Adipocyte (in vitro differentiated cells): ENCODE measurements at regions not wholly inside any gene's neighbourhood (a gene's known extent, or its start where the extent isn't known, plus 50 kb on each side); places are given as distances from the start of the nearest gene placed in this dataset.
"Not testable (repeated sequence)": the region's sequence is repeated elsewhere in the genome, so short reads cannot be mapped to it uniquely, and the experiment has no call there.

ENCODE experiments used
- DNase-seq: peaks from one replicate; pipeline ENCODE4 v3.0.0-alpha.2; 2015; ENCODE audit warnings: low read depth
- H3K27me3 ChIP-seq: replicated peaks from 2 replicates; pipeline ENCODE4 v1.7.0; 2013; ENCODE audit warnings: mild to moderate bottlenecking, low read length, moderate library complexity; ENCODE audit not compliant: control insufficient read depth, insufficient read depth
- H3K36me3 ChIP-seq: 2 replicates; pipeline ENCODE4 v1.7.0; 2013; ENCODE audit warnings: low read length, mild to moderate bottlenecking, moderate library complexity; ENCODE audit not compliant: control insufficient read depth, insufficient read depth, severe bottlenecking
- H3K4me1 ChIP-seq: 2 replicates; pipeline ENCODE4 v1.7.0; 2013; ENCODE audit warnings: mild to moderate bottlenecking, low read length, moderate library complexity; ENCODE audit not compliant: control insufficient read depth, insufficient read depth
- H3K4me3 ChIP-seq: 2 replicates; pipeline ENCODE4 v1.7.0; 2013; ENCODE audit warnings: mild to moderate bottlenecking, low read length, moderate library complexity
- H3K9ac ChIP-seq: 2 replicates; pipeline ENCODE4 v1.7.0; 2013; ENCODE audit warnings: mild to moderate bottlenecking, low read length, moderate library complexity
- H3K9me3 ChIP-seq: 2 replicates; pipeline ENCODE4 v1.7.0; 2013; ENCODE audit warnings: mild to moderate bottlenecking, low read length, moderate library complexity; ENCODE audit not compliant: control insufficient read depth

DNA sequence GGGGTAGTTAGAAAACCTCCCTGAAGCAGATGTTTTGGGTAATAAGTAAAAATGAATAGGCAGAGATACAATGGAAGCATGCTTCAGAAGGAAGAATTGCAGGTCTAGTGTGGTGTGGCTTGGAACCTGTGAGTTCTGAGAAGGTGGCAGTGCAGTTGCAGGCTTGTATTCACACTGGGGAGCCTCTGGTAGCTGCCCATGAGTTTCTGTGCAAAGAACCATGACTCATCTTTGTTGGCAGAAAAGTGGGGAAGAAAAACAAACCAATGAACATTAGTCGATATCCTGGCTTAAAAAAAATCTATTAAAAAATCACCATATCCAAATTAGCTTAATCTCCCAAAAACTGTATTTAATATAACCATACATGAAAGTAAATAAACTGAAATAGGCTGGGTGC lies 232.6 kb downstream of the FAT3 start:
- H3K36me3 ChIP-seq: no peaks in the 10 kb centered on the region
- H3K9ac ChIP-seq: no peak overlapping the region
- peaks cover 6% of the 10 kb centered on the region for H3K4me1 ChIP-seq
- no peaks in the 10 kb centered on the region for H3K9me3 ChIP-seq
- DNase-seq: no peak
- no peak overlapping the region for H3K4me3 ChIP-seq
- no peaks in the 10 kb centered on the region for H3K27me3 ChIP-seq

DNA sequence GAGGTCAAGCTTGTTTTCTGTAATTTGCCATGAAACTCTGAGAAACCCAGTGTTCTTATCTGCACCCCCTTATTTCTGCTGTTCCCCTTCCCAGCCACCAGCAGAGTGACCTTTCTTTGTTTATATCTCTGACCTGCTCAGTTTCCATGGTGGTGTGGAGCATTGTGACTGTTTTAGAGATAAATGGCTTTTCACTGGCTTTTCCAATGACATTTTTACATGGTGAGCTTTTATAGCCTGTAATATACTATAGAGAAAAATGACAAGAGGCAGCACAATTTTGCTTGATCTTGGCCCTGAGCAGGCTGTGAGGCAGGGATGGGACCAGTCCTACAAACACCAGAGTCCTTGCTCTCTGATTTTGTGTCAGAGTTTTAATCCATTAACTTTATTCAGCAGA lies 233.9 kb downstream of the FAT3 start:
- no peak for DNase-seq
- H3K4me1 ChIP-seq: no peaks in the 10 kb centered on the region
- no peak overlapping the region for H3K4me3 ChIP-seq
- no peak overlapping the region for H3K9ac ChIP-seq
- H3K27me3 ChIP-seq: no peaks in the 10 kb centered on the region
- no peaks in the 10 kb centered on the region for H3K36me3 ChIP-seq
- H3K9me3 ChIP-seq: no peaks in the 10 kb centered on the region

DNA sequence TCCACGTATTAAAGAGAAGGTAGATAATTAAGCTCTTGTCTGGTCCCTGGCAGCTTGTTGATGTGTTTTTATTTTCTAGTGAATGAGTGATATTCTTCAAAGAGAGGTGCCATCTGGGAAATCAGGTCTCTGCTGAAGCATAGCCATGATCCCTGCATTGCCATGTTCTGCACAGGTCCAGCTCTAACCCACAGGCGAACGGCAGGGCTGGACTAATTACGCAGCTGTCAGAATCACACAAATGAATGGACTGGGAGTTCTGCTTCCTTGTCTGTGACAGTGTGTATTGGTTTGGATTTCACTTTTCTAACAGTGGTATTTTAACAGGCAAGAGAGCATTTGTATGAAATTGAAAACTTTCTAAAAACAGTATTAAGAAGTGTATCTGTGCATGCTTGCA lies 235.6 kb downstream of the FAT3 start:
- no peaks in the 10 kb centered on the region for H3K36me3 ChIP-seq
- no peaks in the 10 kb centered on the region for H3K27me3 ChIP-seq
- DNase-seq: no peak
- H3K9ac ChIP-seq: no peak overlapping the region
- no peaks in the 10 kb centered on the region for H3K9me3 ChIP-seq
- no peaks in the 10 kb centered on the region for H3K4me1 ChIP-seq
- H3K4me3 ChIP-seq: no peak overlapping the region

DNA sequence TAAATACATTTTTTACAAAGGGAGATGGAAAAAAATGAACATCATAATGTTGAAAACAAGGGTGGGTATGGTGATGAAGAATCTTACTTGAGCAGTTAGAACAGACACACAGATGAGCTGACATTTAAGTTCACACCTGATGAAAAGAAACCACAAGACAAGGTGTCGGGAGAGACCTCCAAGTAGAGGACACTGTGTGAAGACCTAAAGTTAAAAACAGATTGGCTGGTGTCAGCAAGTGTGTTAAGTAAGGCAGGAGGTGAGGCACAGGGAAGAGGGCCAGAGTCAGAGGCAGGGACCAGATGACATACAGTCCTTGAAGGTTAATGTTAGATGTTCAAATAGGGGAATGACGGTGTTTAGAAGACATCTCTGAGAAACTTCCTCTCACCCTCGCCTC lies 236.8 kb downstream of the FAT3 start:
- H3K4me1 ChIP-seq: no peaks in the 10 kb centered on the region
- no peaks in the 10 kb centered on the region for H3K36me3 ChIP-seq
- H3K9me3 ChIP-seq: no peaks in the 10 kb centered on the region
- H3K4me3 ChIP-seq: no peak overlapping the region
- H3K9ac ChIP-seq: no peak overlapping the region
- no peaks in the 10 kb centered on the region for H3K27me3 ChIP-seq
- no peak for DNase-seq

DNA sequence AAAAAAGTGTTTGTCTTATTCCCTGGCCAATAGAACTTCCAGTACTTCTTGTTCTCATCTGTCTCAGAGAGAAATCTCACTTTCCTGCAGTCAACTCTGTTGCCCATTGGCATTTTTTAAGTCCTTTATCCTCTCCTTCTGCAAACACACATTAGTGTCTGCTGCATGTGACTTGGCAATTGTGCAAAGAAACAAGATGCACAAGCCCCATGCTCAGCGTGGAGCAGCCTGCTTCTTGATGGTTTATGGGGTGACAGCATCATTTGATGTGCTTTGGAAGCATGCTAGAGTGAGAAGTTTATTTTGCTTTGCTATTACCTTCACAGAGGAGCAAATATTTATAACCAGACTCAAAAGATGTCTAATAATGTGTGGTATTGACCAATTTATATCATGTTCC lies 238.2 kb downstream of the FAT3 start:
- DNase-seq: no peak
- H3K9me3 ChIP-seq: no peaks in the 10 kb centered on the region
- H3K4me1 ChIP-seq: no peaks in the 10 kb centered on the region
- no peak overlapping the region for H3K4me3 ChIP-seq
- no peak overlapping the region for H3K9ac ChIP-seq
- H3K36me3 ChIP-seq: no peaks in the 10 kb centered on the region
- H3K27me3 ChIP-seq: no peaks in the 10 kb centered on the region

DNA sequence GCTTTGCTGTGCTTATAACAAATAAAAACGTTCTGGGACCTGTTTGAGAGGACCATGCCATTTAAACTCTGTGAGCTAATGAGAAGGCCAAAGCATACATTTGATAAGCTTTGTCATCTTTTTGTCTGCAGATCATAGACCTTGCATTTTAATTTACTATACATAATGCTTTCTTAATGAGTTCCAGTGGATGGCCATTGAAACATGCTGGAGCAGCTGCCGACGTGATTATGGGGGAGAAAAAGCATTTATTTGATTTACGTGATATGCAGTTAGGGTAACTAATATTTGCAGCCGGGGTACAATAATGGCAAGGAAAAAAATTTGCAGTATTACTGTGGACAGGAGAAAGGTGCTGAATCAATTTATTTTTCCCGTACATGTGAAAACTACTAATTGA lies 240.2 kb downstream of the FAT3 start:
- Histone ChIP-seq H3K9ac (no peak overlapping the region), H3K36me3 (no peaks in the 10 kb centered on the region), H3K4me3 (no peak overlapping the region), H3K9me3 (no peaks in the 10 kb centered on the region), H3K27me3 (no peaks in the 10 kb centered on the region), H3K4me1 (no peaks in the 10 kb centered on the region)
- DNase-seq: no peak

DNA sequence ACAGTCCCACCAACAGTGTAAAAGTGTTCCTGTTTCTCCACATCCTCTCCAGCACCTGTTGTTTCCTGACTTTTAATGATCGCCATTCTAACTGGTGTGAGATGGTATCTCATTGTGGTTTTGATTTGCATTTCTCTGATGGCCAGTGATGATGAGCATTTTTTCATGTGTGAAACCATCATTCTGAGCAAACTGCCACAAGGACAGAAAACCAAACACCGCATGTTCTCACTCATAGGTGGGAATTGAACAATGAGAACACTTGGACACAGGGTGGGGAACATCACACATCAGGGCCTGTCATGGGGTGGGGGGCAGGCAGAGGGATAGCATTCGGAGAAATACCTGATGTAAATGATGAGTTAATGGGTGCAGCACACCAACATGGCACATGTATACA lies 240.8 kb downstream of the FAT3 start:
- not testable (repeated sequence) for H3K4me1 ChIP-seq, H3K36me3 ChIP-seq, H3K9ac ChIP-seq, DNase-seq, H3K4me3 ChIP-seq, H3K27me3 ChIP-seq, H3K9me3 ChIP-seq

DNA sequence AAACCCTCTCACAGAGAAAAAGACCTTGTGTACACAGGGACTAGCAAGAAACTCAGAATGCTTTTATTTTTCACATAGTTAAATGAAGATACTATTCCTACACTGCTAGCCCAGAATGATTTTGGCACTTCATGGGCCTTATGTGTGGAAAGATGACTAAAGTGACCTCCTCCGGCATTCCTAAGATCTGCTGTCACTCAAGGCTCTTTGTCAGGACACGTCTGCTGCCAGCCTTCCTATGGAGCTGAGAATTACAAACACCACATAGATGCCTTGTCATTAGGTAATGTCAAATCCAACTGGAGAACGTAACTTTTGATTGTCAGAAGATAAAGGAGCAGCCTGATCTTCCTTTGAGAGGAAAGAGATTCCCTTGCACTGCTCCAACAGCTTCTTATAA lies 249.1 kb downstream of the FAT3 start:
- DNase-seq: no peak

DNA sequence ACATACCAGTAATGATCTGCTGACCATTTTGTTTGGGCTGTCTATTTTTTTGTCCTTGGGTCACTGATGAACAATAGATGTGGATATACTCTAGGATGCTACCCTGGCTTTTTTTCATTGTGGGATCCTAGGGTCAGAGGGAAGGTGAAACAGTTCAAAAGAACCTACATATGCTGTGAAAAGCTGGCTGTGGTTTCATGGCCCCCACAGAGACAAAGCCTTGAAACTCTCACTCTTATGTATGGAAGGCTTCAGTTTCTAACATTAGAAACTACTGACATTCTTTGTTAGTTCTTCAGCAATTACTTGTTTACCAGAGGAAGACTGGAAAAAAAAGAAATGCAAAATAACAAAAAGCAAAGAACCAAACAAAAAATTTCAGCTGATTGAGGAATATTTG lies 250.7 kb downstream of the FAT3 start:
- DNase-seq: no peak
- Histone ChIP-seq H3K36me3 (no peaks in the 10 kb centered on the region), H3K4me1 (peaks cover 7% of the 10 kb centered on the region), H3K9ac (no peak overlapping the region), H3K27me3 (no peaks in the 10 kb centered on the region), H3K4me3 (no peak overlapping the region), H3K9me3 (no peaks in the 10 kb centered on the region)

More for the DNA sequence above, 249.1 kb downstream of the FAT3 start:
- H3K27me3 ChIP-seq: no peaks in the 10 kb centered on the region
- H3K9me3 ChIP-seq: no peaks in the 10 kb centered on the region
- no peak overlapping the region for H3K9ac ChIP-seq
- peaks cover 7% of the 10 kb centered on the region for H3K4me1 ChIP-seq
- no peak overlapping the region for H3K4me3 ChIP-seq
- H3K36me3 ChIP-seq: no peaks in the 10 kb centered on the region

DNA sequence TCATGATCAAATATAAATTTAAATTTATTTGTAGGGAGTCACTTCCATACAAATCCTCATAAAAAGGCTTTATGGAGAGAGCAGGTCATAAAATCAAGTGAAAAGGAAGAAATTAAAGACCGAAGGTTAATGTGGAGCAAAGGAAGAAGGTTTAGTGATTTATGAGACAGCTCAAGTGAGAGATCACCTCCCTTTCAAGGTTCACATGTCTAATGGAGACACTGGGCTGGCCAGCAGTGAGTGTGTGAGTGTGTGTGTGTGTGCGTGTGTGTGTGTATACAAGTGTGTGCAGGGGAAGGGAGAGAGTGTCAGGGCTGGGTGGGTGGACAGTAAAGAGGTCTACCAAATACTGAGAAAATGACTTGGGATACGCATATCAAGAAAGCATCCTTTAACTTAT lies 251.2 kb downstream of the FAT3 start:
- Histone ChIP-seq H3K4me1 (peaks cover 7% of the 10 kb centered on the region), H3K4me3 (no peak overlapping the region), H3K9me3 (no peaks in the 10 kb centered on the region), H3K9ac (no peak overlapping the region), H3K27me3 (no peaks in the 10 kb centered on the region), H3K36me3 (no peaks in the 10 kb centered on the region)
- no peak for DNase-seq

DNA sequence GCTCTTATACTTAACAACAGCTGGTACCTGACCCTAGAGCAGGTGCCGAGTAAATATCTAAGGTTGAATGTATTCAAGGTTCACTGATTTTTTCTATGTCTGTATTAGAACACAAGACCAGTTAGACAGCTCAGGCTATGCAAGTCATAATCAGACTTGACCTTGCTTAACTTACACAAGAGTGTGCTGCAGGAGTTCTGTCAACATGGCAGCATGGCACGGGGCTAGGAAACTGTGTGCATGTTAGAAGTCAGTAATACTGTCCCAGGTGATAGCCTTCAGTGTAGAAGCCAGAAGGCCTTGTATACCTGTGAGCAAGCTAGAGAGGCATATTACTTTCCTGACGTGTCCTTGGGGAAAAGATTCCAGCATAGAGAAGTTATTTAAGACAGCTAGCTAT lies 253.1 kb downstream of the FAT3 start:
- no peak overlapping the region for H3K4me3 ChIP-seq
- no peak overlapping the region for H3K9ac ChIP-seq
- H3K9me3 ChIP-seq: no peaks in the 10 kb centered on the region
- no peaks in the 10 kb centered on the region for H3K36me3 ChIP-seq
- DNase-seq: no peak
- no peaks in the 10 kb centered on the region for H3K27me3 ChIP-seq
- peaks cover 7% of the 10 kb centered on the region for H3K4me1 ChIP-seq

DNA sequence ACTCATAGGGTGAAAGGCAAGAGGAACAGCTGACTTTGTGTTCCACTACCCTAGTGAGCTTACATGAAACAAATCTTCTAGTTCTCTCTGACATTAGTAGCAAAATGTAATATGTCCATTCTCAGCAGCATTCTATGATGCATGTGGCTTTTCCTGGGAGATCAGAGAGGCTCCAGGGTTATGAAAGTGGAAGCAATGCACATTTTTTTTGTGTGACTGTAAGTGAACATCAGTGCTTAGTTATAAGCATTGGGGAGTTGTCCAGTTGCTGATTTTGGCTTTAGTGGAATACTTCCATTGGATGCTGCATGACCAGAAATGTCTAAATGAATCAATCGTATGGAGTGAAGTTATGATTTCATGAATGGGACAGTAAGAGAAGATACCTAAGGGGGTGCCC lies 255.9 kb downstream of the FAT3 start:
- Histone ChIP-seq H3K4me1 (no peaks in the 10 kb centered on the region), H3K36me3 (no peaks in the 10 kb centered on the region), H3K4me3 (no peak overlapping the region), H3K9me3 (no peaks in the 10 kb centered on the region), H3K27me3 (no peaks in the 10 kb centered on the region), H3K9ac (no peak overlapping the region)
- DNase-seq: no peak
